GM23338 (cell line): ENCODE measurements at regions not wholly inside any gene's neighbourhood (a gene's known extent, or its start where the extent isn't known, plus 50 kb on each side); places are given as distances from the start of the nearest gene placed in this dataset.

ENCODE experiments used
- ATAC-seq: fragments of 200-7000 bp; cut with Tn5 transposase; 3 replicates; pipeline ENCODE4 v1.9.1; 2020
- DNase-seq: peaks from one replicate; pipeline ENCODE4 v3.0.0-alpha.2; 2015; ENCODE audit warnings: low spot score
- H2AFZ ChIP-seq: fragments of 200-600 bp; sonication (generic); 2 replicates; pipeline ENCODE4 v1.8.0; 2016; ENCODE audit warnings: antibody characterized with exemption, mild to moderate bottlenecking, moderate library complexity
- H3F3A ChIP-seq: fragments of 200-600 bp; sonication (generic); replicated peaks from 2 replicates; pipeline ENCODE4 v1.8.0; 2017; ENCODE audit warnings: antibody characterized with exemption, mixed run types, low read depth
- H3K27ac ChIP-seq: fragments of 200-600 bp; sonication (generic); 2 replicates; pipeline ENCODE4 v1.6.1; 2016; ENCODE audit warnings: low read depth
- H3K27me3 ChIP-seq: fragments of 200-600 bp; sonication (generic); 2 replicates; pipeline ENCODE4 v1.8.0; 2016; ENCODE audit warnings: mild to moderate bottlenecking, mixed run types, moderate library complexity; ENCODE audit not compliant: insufficient read depth
- H3K36me3 ChIP-seq: fragments of 200-600 bp; sonication (generic); 2 replicates; pipeline ENCODE4 v1.8.0; 2016; ENCODE audit warnings: mild to moderate bottlenecking; ENCODE audit not compliant: insufficient read depth
- H3K4me1 ChIP-seq: fragments of 200-600 bp; sonication (generic); 2 replicates; pipeline ENCODE4 v1.8.0; 2016; ENCODE audit warnings: mild to moderate bottlenecking, moderate library complexity; ENCODE audit not compliant: insufficient read depth
- H3K4me2 ChIP-seq: fragments of 200-600 bp; sonication (generic); 2 replicates; pipeline ENCODE4 v1.7.1; 2017; ENCODE audit warnings: mixed run types
- H3K4me3 ChIP-seq: fragments of 200-600 bp; sonication (generic); 2 replicates; pipeline ENCODE4 v1.6.1; 2016; ENCODE audit warnings: mixed run types
- H3K79me2 ChIP-seq: fragments of 200-600 bp; sonication (generic); replicated peaks from 2 replicates; pipeline ENCODE4 v1.8.0; 2017; ENCODE audit warnings: mild to moderate bottlenecking; ENCODE audit not compliant: insufficient read depth
- H3K9me2 ChIP-seq: fragments of 200-600 bp; sonication (generic); 2 replicates; pipeline ENCODE4 v1.8.0; 2017; ENCODE audit not compliant: insufficient read depth
- H4K20me1 ChIP-seq: fragments of 200-600 bp; sonication (generic); replicated peaks from 2 replicates; pipeline ENCODE4 v1.8.0; 2017; ENCODE audit warnings: mild to moderate bottlenecking; ENCODE audit not compliant: insufficient read depth
- H3K27ac Mint-ChIP-seq: 2 replicates; pipeline ENCODE4 v1.8.0; 2020; ENCODE audit warnings: inconsistent platforms, mild to moderate bottlenecking, moderate library complexity, mixed read lengths
- H3K27me3 Mint-ChIP-seq: 3 replicates; pipeline ENCODE4 v1.8.0; 2022; ENCODE audit warnings: low read depth, mild to moderate bottlenecking, moderate library complexity, mixed read lengths, inconsistent platforms; ENCODE audit not compliant: insufficient read depth, poor library complexity
- H3K36me3 Mint-ChIP-seq: 3 replicates; pipeline ENCODE4 v1.8.0; 2021; ENCODE audit warnings: low read depth, mild to moderate bottlenecking, inconsistent platforms, moderate library complexity, mixed read lengths
- H3K4me1 Mint-ChIP-seq: 3 replicates; pipeline ENCODE4 v1.8.0; 2020; ENCODE audit warnings: mild to moderate bottlenecking, inconsistent platforms, mixed read lengths
- H3K4me3 Mint-ChIP-seq: 3 replicates; pipeline ENCODE4 v1.8.0; 2021; ENCODE audit warnings: moderate library complexity, mild to moderate bottlenecking, inconsistent platforms, mixed read lengths
- H3K9me3 Mint-ChIP-seq: 3 replicates; pipeline ENCODE4 v1.8.0; 2020; ENCODE audit warnings: moderate library complexity, mild to moderate bottlenecking, inconsistent platforms, mixed read lengths
- CTCF ChIP-seq, 2 experiments: fragments of 200-600 bp in 1 of 2; sonication (generic) in 1 of 2; conservative IDR thresholded peaks; 2 replicates each; pipeline versions ENCODE4 v1.5.1 to v1.6.1; 2016 to 2017; ENCODE audit warnings: antibody characterized with exemption in 2 of 2, low read depth in 2 of 2, mild to moderate bottlenecking in 2 of 2, moderate library complexity in 1 of 2
- EZH2phosphoT487 ChIP-seq: fragments of 200-600 bp; sonication (generic); IDR thresholded peaks from one replicate; pipeline ENCODE4 v1.8.1; 2018; ENCODE audit warnings: antibody characterized with exemption; ENCODE audit not compliant: unreplicated experiment
- JUNB ChIP-seq: IDR thresholded peaks from one replicate; pipeline ENCODE4 v1.6.1; 2016; ENCODE audit warnings: antibody characterized with exemption; ENCODE audit not compliant: unreplicated experiment
- STAT1 ChIP-seq: IDR thresholded peaks from one replicate; pipeline ENCODE4 v1.6.1; 2016; ENCODE audit warnings: antibody characterized with exemption; ENCODE audit not compliant: unreplicated experiment
- ZNF462 ChIP-seq: fragments of 250-450 bp; sonication (Bioruptor Pico); IDR thresholded peaks from 2 replicates; pipeline ENCODE4 v1.5.0; 2020; ENCODE audit warnings: mild to moderate bottlenecking, moderate library complexity

GRCh38 chr2:191478799-191479679 is 198.9 kb upstream of the NABP1 start:
- no peak overlapping the region for H3K4me3 ChIP-seq
- H3K27me3 ChIP-seq = no peaks in the 10 kb centered on the region
- Mint-ChIP-seq H3K9me3 (peaks cover 36% of the 10 kb centered on the region), H3K27me3 (peaks cover 5% of the 10 kb centered on the region), H3K36me3 (peaks cover 26% of the 10 kb centered on the region), H3K4me1 (peaks cover 13% of the 10 kb centered on the region), H3K27ac (no peak overlapping the region), H3K4me3 (no peak overlapping the region)
- H2AFZ ChIP-seq = peak overlapping the region; percentile 98
- H3K79me2 ChIP-seq = no peaks in the 10 kb centered on the region
- H4K20me1 ChIP-seq = no peaks in the 10 kb centered on the region
- peak; percentile 14 for DNase-seq
- peak overlapping the region; percentile 78; the same call in 1 of the 2 replicates for H3K27ac ChIP-seq
- TF ChIP-seq JUNB (no peak), STAT1 (no peak), EZH2phosphoT487 (no peak), ZNF462 (CRISPR knock-in tag) (no peak), CTCF (conservative IDR thresholded peaks at IDR 0.05; ENCODE audit: low read depth in 2 of 2) (no peak)
- H3K4me1 ChIP-seq = peaks cover 17% of the 10 kb centered on the region
- H3F3A ChIP-seq = no peaks in the 10 kb centered on the region
- no peaks in the 10 kb centered on the region for H3K9me2 ChIP-seq
- peak overlapping the region; percentile 55; the same call in 1 of the 2 replicates for H3K4me2 ChIP-seq
- H3K36me3 ChIP-seq = 0 out of 2 replicates have a peak, but pooled peaks cover 7% of the 10 kb centered on the region
- peak; percentile 58 for ATAC-seq
